Peyer's patch (tissue), 4 donors: ENCODE measurements at regions not wholly inside any gene's neighbourhood (a gene's known extent, or its start where the extent isn't known, plus 50 kb on each side); places are given as distances from the start of the nearest gene placed in this dataset.

Source experiments
- DNase-seq, 3 donors: peaks; one replicate each; pipeline ENCODE4 v3.0.0-alpha.2; 2017 to 2019
- H3K27ac ChIP-seq, 4 donors: fragments of 200-600 bp; sonication (generic); one replicate each; pipeline ENCODE4 v1.5.1; 2016 to 2019
- H3K27me3 ChIP-seq, 2 donors: fragments of 200-600 bp; sonication (generic); one replicate each; pipeline ENCODE4 v1.5.1; 2019
- H3K36me3 ChIP-seq, 3 donors: fragments of 200-600 bp; sonication (generic); one replicate each; pipeline ENCODE4 v1.5.1; 2016 to 2019
- H3K4me1 ChIP-seq, 4 donors: fragments of 200-600 bp; sonication (generic); one replicate each; pipeline ENCODE4 v1.5.1; 2016 to 2019
- H3K4me3 ChIP-seq, 4 donors: fragments of 200-600 bp; sonication (generic); 1 replicate in 3 of 4; 2 replicates in 1 of 4; pipeline ENCODE4 v1.5.1; 2016 to 2019; ENCODE audit warnings: mild to moderate bottlenecking in 1 of 4
- H3K9me3 ChIP-seq, 4 donors: fragments of 200-600 bp; sonication (generic); one replicate each; pipeline ENCODE4 v1.5.1; 2016 to 2019; ENCODE audit warnings: mild to moderate bottlenecking in 1 of 4
- CTCF ChIP-seq, 6 experiments: fragments of 450-650 bp in 4 of 6; fragments of 200-600 bp in 2 of 6; sonication (generic) in 1 of 6; IDR thresholded peaks; one replicate each; pipeline ENCODE4 v1.5.1; 2017 to 2019; ENCODE audit warnings: antibody characterized with exemption in 6 of 6, mild to moderate bottlenecking in 3 of 6, moderate library complexity in 1 of 6
- POLR2A ChIP-seq, 2 donors: fragments of 450-650 bp; IDR thresholded peaks; one replicate each; pipeline ENCODE4 v1.5.1; 2017; ENCODE audit warnings: antibody characterized with exemption in 2 of 2, mild to moderate bottlenecking in 2 of 2, moderate library complexity in 2 of 2

DNA sequence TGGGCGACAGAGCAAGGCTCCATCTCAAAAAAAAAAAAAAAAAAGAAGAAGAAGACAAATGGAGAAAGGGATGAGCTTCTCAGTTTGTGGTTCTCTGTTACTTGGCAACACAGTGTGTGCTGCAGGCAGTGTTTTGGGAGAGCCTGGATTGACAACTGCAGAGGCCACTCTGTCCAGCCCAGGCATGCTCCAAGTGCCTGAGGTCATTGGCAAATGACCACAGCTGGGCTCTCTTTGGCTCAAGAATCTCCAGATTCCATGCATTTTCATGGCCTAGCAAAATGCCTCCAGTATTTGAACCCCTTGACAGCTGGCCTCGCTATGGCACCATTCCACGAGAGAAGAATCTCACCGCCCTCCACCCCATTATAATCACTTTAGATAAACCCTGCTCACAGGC, 126.2 kb downstream of the ANKRD60 start:
- no peak for DNase-seq
- Histone ChIP-seq H3K36me3 (no peaks in the 10 kb centered on the region), H3K27ac (no peak overlapping the region), H3K27me3 (no peaks in the 10 kb centered on the region), H3K9me3 (no peaks in the 10 kb centered on the region), H3K4me3 (no peak overlapping the region), H3K4me1 (no peaks in the 10 kb centered on the region)
- no peak for TF ChIP-seq CTCF (IDR thresholded peaks at IDR 0.05)
- TF ChIP-seq POLR2A (IDR thresholded peaks at IDR 0.05) = no peak

GRCh38 chr20:58100731-58101356, 127.6 kb downstream of the ANKRD60 start:
- Histone ChIP-seq H3K4me3 (no peak overlapping the region), H3K36me3 (no peaks in the 10 kb centered on the region), H3K27me3 (no peaks in the 10 kb centered on the region), H3K9me3 (no peaks in the 10 kb centered on the region), H3K27ac (no peak overlapping the region), H3K4me1 (no peaks in the 10 kb centered on the region)
- no peak for TF ChIP-seq POLR2A (IDR thresholded peaks at IDR 0.05)
- no peak for TF ChIP-seq CTCF (IDR thresholded peaks at IDR 0.05)
- DNase-seq = no peak

- TF ChIP-seq CTCF (IDR thresholded peaks at IDR 0.05) (no peak), POLR2A (IDR thresholded peaks at IDR 0.05) (no peak)
- Histone ChIP-seq H3K36me3 (no peaks in the 10 kb centered on the region), H3K9me3 (no peaks in the 10 kb centered on the region), H3K4me3 (no peak overlapping the region), H3K27me3 (no peaks in the 10 kb centered on the region), H3K27ac (no peak overlapping the region), H3K4me1 (no peaks in the 10 kb centered on the region)
- DNase-seq = no peak
Measured at GRCh38 chr20:58099956-58100730, 128.3 kb downstream of the ANKRD60 start.

DNA sequence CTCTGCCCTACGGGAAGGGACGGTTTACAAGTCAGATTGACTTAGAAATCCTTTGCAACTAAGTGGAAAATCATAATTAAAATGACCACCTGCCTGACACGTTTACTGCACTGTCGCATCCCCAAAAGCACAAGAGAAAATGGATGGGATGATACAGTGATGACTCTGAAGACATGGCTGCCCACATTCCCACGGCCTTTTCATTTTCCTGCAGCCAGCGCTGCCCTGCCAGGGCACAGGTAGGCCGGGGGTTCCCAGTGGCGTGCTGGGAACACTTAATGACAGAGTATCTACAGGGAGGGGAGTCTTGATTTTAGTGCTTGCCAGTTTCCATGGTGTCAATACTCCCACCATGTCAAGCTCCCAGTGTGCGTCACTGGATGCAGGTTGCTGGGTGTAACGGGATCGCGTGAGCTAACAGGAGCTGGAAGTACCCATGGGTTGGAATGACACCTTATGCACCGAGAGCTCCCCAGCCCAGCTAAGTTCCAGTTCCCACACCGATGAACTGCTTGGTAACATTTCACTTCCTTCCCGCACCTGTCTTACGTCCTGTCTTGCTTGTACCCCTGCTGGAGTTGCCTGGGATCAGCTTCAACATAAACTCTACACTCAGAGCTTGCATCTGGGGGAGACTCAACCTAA, 129.0 kb downstream of the ANKRD60 start:
- H3K4me3 ChIP-seq = no peak overlapping the region
- no peaks in the 10 kb centered on the region for H3K9me3 ChIP-seq
- H3K27me3 ChIP-seq = no peaks in the 10 kb centered on the region
- no peaks in the 10 kb centered on the region for H3K36me3 ChIP-seq
- no peaks in the 10 kb centered on the region for H3K4me1 ChIP-seq
- TF ChIP-seq CTCF (IDR thresholded peaks at IDR 0.05) (no peak), POLR2A (IDR thresholded peaks at IDR 0.05) (no peak)
- no peak overlapping the region for H3K27ac ChIP-seq
- no peak for DNase-seq

DNA sequence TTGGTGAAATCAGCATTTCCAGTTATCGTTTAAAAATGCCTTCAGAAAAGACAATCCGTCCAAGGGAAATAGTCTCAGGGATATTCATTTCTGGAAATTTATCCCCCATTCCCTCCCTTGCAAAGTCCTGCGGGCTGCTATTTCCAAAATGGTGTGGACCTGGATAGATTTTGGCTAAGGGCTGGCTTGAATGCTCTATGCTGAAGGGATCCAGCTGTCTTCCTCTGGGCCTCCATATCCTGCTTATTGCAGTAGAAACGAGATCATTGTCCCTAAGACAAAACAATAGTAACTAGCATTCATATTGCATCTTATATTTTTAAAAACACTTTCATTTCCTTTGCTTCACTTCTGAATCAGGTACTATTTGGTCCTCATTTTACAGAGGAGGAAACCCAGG, 129.9 kb downstream of the ANKRD60 start:
- H3K4me3 ChIP-seq = no peak overlapping the region
- H3K27ac ChIP-seq = no peak overlapping the region
- H3K9me3 ChIP-seq = no peaks in the 10 kb centered on the region
- DNase-seq = no peak
- H3K27me3 ChIP-seq = no peaks in the 10 kb centered on the region
- H3K36me3 ChIP-seq = no peaks in the 10 kb centered on the region
- TF ChIP-seq POLR2A (IDR thresholded peaks at IDR 0.05) = no peak
- no peaks in the 10 kb centered on the region for H3K4me1 ChIP-seq

- H3K27me3 ChIP-seq = no peaks in the 10 kb centered on the region
- no peak overlapping the region for H3K4me3 ChIP-seq
- no peak overlapping the region for H3K27ac ChIP-seq
- no peaks in the 10 kb centered on the region for H3K4me1 ChIP-seq
- TF ChIP-seq POLR2A (IDR thresholded peaks at IDR 0.05) (no peak), CTCF (IDR thresholded peaks at IDR 0.05) (no peak)
- no peaks in the 10 kb centered on the region for H3K9me3 ChIP-seq
- H3K36me3 ChIP-seq = no peaks in the 10 kb centered on the region
- DNase-seq = no peak
Measured at GRCh38 chr20:58097943-58098342, 130.5 kb downstream of the ANKRD60 start.
